T-cell (primary cell): ENCODE measurements at regions not wholly inside any gene's neighbourhood (a gene's known extent, or its start where the extent isn't known, plus 50 kb on each side); places are given as distances from the start of the nearest gene placed in this dataset.

Experiments used
- ATAC-seq, 4 experiments: fragments of 200-7000 bp in 3 of 4; fragments of 150-1000 bp in 1 of 4; cut with Tn5 transposase; replicated peaks in 1 of 4; 1 replicate in 3 of 4; 2 replicates in 1 of 4; pipeline ENCODE4 v1.10.0; 2021; ENCODE audit warnings: moderate library complexity in 3 of 4, mild to moderate bottlenecking in 2 of 4, moderate number of reproducible peaks in 1 of 4
- CTCF ChIA-PET, 2 donors: fragments of 300-600 bp; sonication (Branson Sonifier 250); formaldehyde crosslinking; loops; one replicate each; lab custom pipeline; 2022; ENCODE audit warnings: antibody characterized with exemption in 2 of 2; lab: Charles Lee
- POLR2A ChIA-PET, 2 donors: fragments of 300-600 bp; sonication (Branson Sonifier 250); formaldehyde crosslinking; loops; one replicate each; lab custom pipeline; 2022; ENCODE audit warnings: antibody characterized with exemption in 2 of 2; lab: Charles Lee
- DNase-seq, 35 experiments: peaks; one replicate each; pipeline versions ENCODE4 v3.0.0 to v3.0.0-alpha.2; 2013 to 2023
- H3K27ac ChIP-seq: one replicate; pipeline ENCODE4 v1.5.1; 2013; ENCODE audit warnings: low read length
- H3K27me3 ChIP-seq, 2 experiments: replicated peaks in 1 of 2; 1 replicate in 1 of 2; 2 replicates in 1 of 2; pipeline versions ENCODE4 v1.6.1 to v1.7.0; 2013; ENCODE audit warnings: low read length in 1 of 2, mixed read lengths in 1 of 2; ENCODE audit not compliant: control insufficient read depth in 2 of 2, insufficient read depth in 2 of 2; ENCODE audit errors: extremely low read depth in 1 of 2
- H3K36me3 ChIP-seq, 2 donors: 1 replicate in 1 of 2; 2 replicates in 1 of 2; pipeline versions ENCODE4 v1.6.1 to v1.7.0; 2013; ENCODE audit warnings: low read length in 1 of 2; ENCODE audit not compliant: control insufficient read depth in 2 of 2, insufficient read depth in 1 of 2; ENCODE audit errors: extremely low read depth in 1 of 2
- H3K4me1 ChIP-seq, 2 experiments: 1 replicate in 1 of 2; 2 replicates in 1 of 2; pipeline versions ENCODE4 v1.6.1 to v1.7.0; 2013; ENCODE audit warnings: low read length in 2 of 2, mixed read lengths in 1 of 2; ENCODE audit not compliant: insufficient read depth in 2 of 2, control insufficient read depth in 1 of 2; ENCODE audit errors: extremely low read depth in 1 of 2
- H3K4me3 ChIP-seq, 2 donors: 1 replicate in 1 of 2; 2 replicates in 1 of 2; pipeline versions ENCODE4 v1.5.1 to v1.7.0; 2013; ENCODE audit warnings: mild to moderate bottlenecking in 2 of 2, low read length in 1 of 2, moderate library complexity in 1 of 2; ENCODE audit not compliant: control insufficient read depth in 1 of 2; ENCODE audit errors: extremely low read depth in 1 of 2
- H3K9me3 ChIP-seq: 2 replicates; pipeline ENCODE4 v1.7.0; 2013
- H3K27ac Mint-ChIP-seq, 2 donors: one replicate each; pipeline ENCODE4 v1.8.0; 2020 to 2021; ENCODE audit warnings: mild to moderate bottlenecking in 2 of 2, mixed read lengths in 2 of 2
- H3K27me3 Mint-ChIP-seq, 2 donors: one replicate each; pipeline ENCODE4 v1.8.0; 2021 to 2022; ENCODE audit warnings: mixed read lengths in 2 of 2
- H3K36me3 Mint-ChIP-seq: one replicate; pipeline ENCODE4 v1.8.0; 2021; ENCODE audit warnings: mixed read lengths
- H3K4me1 Mint-ChIP-seq, 3 donors: one replicate each; pipeline ENCODE4 v1.8.0; 2020 to 2022; ENCODE audit warnings: mixed read lengths in 3 of 3, mild to moderate bottlenecking in 1 of 3
- H3K4me3 Mint-ChIP-seq, 3 donors: one replicate each; pipeline ENCODE4 v1.8.0; 2020 to 2022; ENCODE audit warnings: mild to moderate bottlenecking in 3 of 3, mixed read lengths in 3 of 3, moderate library complexity in 3 of 3
- H3K9me3 Mint-ChIP-seq, 3 donors: one replicate each; pipeline ENCODE4 v1.8.0; 2020 to 2022; ENCODE audit warnings: mixed read lengths in 3 of 3
- WGBS: methylation state at CpG from one replicate; pipeline ENCODE4 v1.1.5; 2013; ENCODE audit warnings: missing lambda C conversion rate; ENCODE audit not compliant: insufficient coverage; 5-methylcytosine and 5-hydroxymethylcytosine counted together

DNA sequence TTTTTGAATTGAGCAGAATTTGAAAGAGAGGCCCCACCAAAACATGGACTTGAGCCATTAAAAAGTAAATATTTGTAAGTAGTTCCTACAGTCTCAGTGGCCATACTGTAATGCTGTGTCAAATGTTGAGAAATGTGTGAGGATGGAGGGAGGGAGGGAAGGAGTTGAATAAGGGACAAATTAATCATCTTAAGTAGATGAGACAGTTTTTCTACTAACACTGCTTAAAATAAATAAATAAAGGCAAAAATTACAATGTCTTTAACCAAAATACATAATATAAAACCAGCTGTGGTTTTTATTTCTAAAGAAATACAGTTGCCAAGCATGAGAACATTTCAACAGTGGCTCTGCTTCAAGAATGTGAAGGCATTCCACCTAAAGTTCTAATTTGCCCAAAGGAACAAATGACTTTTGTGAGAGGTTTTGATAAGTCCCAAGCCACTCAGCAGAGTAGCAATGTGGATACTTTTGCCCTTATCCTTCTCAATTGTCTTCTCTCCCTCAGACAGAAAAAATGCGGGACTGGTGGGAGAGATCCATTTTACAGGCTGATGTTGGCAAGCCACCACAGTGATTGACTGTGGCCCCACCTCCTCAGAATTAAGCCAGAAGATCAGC, 427.0 kb upstream of the RARB start:
- Mint-ChIP-seq H3K27me3 (no peaks in the 10 kb centered on the region), H3K36me3 (no peaks in the 10 kb centered on the region), H3K27ac (no peak overlapping the region), H3K9me3 (peaks cover 0 to 9% (median 6%) of the 10 kb centered on the region in 3 donors), H3K4me1 (no peaks in the 10 kb centered on the region), H3K4me3 (no peak overlapping the region)
- Histone ChIP-seq H3K27me3 (no peaks in the 10 kb centered on the region), H3K9me3 (no peaks in the 10 kb centered on the region), H3K4me3 (no peak overlapping the region), H3K4me1 (no peaks in the 10 kb centered on the region), H3K27ac (no peak overlapping the region), H3K36me3 (no peaks in the 10 kb centered on the region)
- ChIA-PET POLR2A (no interaction called here), CTCF (no interaction called here)
- ATAC-seq (no peak), DNase-seq (no peak)
- WGBS, result no CpG with 5 or more reads among the region's 1 CpG

DNA sequence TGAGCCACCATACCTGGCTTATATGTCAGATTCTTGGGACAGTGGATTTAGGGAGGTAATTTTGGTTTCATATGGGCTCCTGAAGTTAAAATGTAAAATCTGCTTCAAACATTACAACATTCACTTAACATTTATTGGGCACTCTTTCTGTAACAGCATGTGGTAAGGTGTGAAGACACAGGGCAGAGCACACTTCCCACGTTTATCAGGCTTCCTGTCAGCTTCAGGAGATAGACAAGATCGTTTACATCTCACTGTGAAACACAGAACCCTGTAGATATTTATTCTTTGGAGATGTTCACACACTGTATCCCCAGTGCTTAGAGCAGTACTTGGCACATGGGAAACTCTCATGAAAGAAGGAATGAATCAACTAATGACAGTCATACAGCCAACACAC, 426.0 kb upstream of the RARB start:
- POLR2A ChIA-PET, result no interaction called here
- no peaks in the 10 kb centered on the region for H3K36me3 ChIP-seq
- Mint-ChIP-seq H3K27ac (no peak overlapping the region), H3K4me3 (no peak overlapping the region), H3K4me1 (no peaks in the 10 kb centered on the region), H3K36me3 (no peaks in the 10 kb centered on the region), H3K9me3 (peaks cover 0 to 6% (median 0%) of the 10 kb centered on the region in 3 donors), H3K27me3 (no peaks in the 10 kb centered on the region)
- no peak overlapping the region for H3K27ac ChIP-seq
- DNase-seq, result no peak
- no peaks in the 10 kb centered on the region for H3K9me3 ChIP-seq
- CTCF ChIA-PET, result no interaction called here
- H3K4me3 ChIP-seq, result no peak overlapping the region
- ATAC-seq, result no peak
- no peaks in the 10 kb centered on the region for H3K27me3 ChIP-seq
- WGBS, result no CpG with 5 or more reads among the region's 2 CpGs
- H3K4me1 ChIP-seq, result no peaks in the 10 kb centered on the region

DNA sequence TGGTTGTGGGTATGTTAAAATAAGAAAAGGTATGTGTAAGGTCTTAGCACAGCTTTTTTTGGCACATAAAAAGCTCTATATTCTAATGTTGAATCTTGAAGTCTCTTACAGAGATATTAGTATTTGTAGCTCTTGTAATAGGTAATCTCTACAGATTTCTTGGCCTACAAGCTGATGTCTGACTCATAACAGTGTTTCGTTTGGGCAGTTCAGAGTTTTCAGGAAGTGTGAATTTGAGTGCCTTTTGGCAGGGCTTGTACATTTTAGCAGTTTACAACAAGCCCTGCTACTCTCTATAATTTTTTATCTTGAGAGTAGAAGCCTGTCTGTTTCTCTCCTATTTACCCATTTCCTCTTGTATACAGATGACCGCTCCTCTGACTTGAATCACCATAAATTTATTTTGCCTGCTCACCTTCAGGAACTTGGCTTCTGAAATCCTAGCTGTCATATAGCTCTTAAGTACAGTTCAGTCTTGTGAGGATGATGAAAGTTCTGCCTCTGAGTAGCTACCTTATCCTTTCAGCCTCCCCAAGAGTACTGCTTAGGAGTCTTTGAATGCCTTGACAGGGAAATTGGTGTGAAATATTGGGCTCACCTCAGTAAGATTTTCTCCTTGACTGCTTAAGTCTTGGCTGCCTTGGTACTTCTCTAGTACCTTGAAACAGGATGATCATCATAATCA, 419.9 kb upstream of the RARB start:
- Mint-ChIP-seq H3K9me3 (peaks cover 0 to 6% (median 6%) of the 10 kb centered on the region in 3 donors), H3K27me3 (no peaks in the 10 kb centered on the region), H3K4me3 (no peak overlapping the region), H3K27ac (no peak overlapping the region), H3K4me1 (no peaks in the 10 kb centered on the region), H3K36me3 (no peaks in the 10 kb centered on the region)
- H3K27me3 ChIP-seq, result no peaks in the 10 kb centered on the region
- no peaks in the 10 kb centered on the region for H3K4me1 ChIP-seq
- H3K27ac ChIP-seq, result no peak overlapping the region
- ChIA-PET CTCF (no interaction called here), POLR2A (no interaction called here)
- ATAC-seq, result no peak
- H3K4me3 ChIP-seq, result no peak overlapping the region
- DNase-seq, result no peak
- H3K9me3 ChIP-seq, result no peaks in the 10 kb centered on the region
- H3K36me3 ChIP-seq, result no peaks in the 10 kb centered on the region
- no CpG with 5 or more reads among the region's 2 CpGs for WGBS

DNA sequence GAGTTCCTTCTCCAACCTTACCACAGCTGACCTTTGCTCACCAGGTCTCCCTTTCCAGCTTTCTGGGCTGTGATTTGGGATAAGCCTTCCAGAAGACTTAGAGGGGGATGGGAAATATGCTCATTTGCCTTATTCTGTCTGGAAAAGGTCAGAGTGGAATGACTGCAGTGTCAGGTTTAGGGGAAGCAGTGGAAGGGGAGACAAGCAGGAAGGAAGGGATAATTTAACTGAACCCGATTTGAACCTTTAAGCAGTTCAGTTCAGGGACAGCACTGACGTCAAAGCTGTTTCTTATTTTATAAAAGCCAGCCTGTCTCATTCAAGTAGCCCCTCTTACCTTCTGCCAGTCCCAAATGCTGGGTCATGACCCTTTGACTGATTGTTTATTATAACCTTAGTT, 418.4 kb upstream of the RARB start:
- H3K9me3 ChIP-seq, result no peaks in the 10 kb centered on the region
- WGBS, result no CpG with 5 or more reads among the region's 2 CpGs
- no peaks in the 10 kb centered on the region for H3K36me3 ChIP-seq
- CTCF ChIA-PET, result no interaction called here
- Mint-ChIP-seq H3K36me3 (no peaks in the 10 kb centered on the region), H3K27ac (no peak overlapping the region), H3K4me1 (no peaks in the 10 kb centered on the region), H3K9me3 (peaks cover 6 to 10% (median 8%) of the 10 kb centered on the region in 3 donors), H3K4me3 (no peak overlapping the region), H3K27me3 (no peaks in the 10 kb centered on the region)
- H3K27ac ChIP-seq, result no peak overlapping the region
- DNase-seq, result no peak
- no peak overlapping the region for H3K4me3 ChIP-seq
- no peak for ATAC-seq
- POLR2A ChIA-PET, result no interaction called here
- H3K27me3 ChIP-seq, result no peaks in the 10 kb centered on the region
- H3K4me1 ChIP-seq, result no peaks in the 10 kb centered on the region

DNA sequence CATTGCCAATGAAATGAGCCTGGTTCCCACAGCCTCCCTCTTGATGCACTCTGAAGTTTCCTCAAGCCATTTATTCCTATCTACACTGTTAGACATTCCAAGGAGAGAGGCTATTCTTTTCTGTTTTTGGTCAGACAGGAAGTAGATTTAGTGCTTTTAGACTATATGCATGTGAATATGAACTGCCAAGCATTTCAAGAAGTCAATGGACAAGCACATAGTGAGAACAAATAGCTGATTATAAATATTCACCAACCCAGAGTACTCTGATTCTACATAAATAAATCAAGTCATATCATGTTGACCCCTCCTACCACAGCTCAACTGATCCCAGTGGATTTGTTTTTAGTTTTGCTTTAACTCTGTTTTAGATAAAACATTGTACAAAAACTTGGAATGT, 412.5 kb upstream of the RARB start:
- ChIA-PET POLR2A (no interaction called here), CTCF (no interaction called here)
- H3K9me3 ChIP-seq, result no peaks in the 10 kb centered on the region
- H3K9me3 Mint-ChIP-seq, result peaks cover 5 to 10% (median 8%) of the 10 kb centered on the region in 3 donors
- no peaks in the 10 kb centered on the region for H3K36me3 Mint-ChIP-seq
- H3K27me3 ChIP-seq, result no peaks in the 10 kb centered on the region
- no peak overlapping the region for H3K27ac Mint-ChIP-seq
- H3K4me3 ChIP-seq, result no peak overlapping the region
- no peak for DNase-seq
- H3K36me3 ChIP-seq, result no peaks in the 10 kb centered on the region
- H3K4me1 ChIP-seq, result no peaks in the 10 kb centered on the region
- ATAC-seq, result no peak
- no peak overlapping the region for H3K27ac ChIP-seq
- no peaks in the 10 kb centered on the region for H3K27me3 Mint-ChIP-seq
- H3K4me3 Mint-ChIP-seq, result no peak overlapping the region
- no peaks in the 10 kb centered on the region for H3K4me1 Mint-ChIP-seq

DNA sequence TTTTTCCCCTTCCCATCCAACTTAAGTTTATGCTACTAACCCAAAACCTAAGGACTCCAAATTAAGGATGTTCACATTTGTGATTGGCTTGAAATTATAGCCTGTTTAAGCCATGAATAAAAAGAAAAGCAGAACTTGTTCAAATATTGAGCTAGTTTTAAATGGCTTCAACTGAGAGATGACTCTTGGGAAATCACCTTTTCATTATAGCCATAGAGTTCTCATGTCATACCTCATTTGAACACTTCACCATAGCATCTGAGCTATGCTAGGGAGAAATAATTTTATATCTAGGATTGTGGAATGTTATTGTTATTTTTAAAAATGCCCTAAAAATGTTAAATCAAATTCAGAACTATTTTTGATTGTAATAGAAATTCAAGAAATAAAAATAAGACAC, 409.2 kb upstream of the RARB start:
- Mint-ChIP-seq H3K4me1 (no peaks in the 10 kb centered on the region), H3K27ac (no peak overlapping the region), H3K36me3 (no peaks in the 10 kb centered on the region), H3K9me3 (peaks cover 0 to 5% (median 3%) of the 10 kb centered on the region in 3 donors), H3K4me3 (no peak overlapping the region), H3K27me3 (no peaks in the 10 kb centered on the region)
- ATAC-seq (no peak), DNase-seq (no peak)
- H3K27ac ChIP-seq, result no peak overlapping the region
- no peaks in the 10 kb centered on the region for H3K27me3 ChIP-seq
- ChIA-PET CTCF (interaction anchor here in 1 of 2 donors (0.6 kb wide), 1 partner anchor 17 kb away, joined by 5 read pairs; no protein-coding TSS in a partner anchor), POLR2A (no interaction called here)
- no peak overlapping the region for H3K4me3 ChIP-seq
- H3K9me3 ChIP-seq, result no peaks in the 10 kb centered on the region
- no peaks in the 10 kb centered on the region for H3K4me1 ChIP-seq
- H3K36me3 ChIP-seq, result no peaks in the 10 kb centered on the region
